Transverse colon (tissue), 4 donors: ENCODE measurements at regions not wholly inside any gene's neighbourhood (a gene's known extent, or its start where the extent isn't known, plus 50 kb on each side); places are given as distances from the start of the nearest gene placed in this dataset.
A peak's percentile ranks its signal among the peaks of the same experiment; 100 is the strongest.

Source experiments
- DNase-seq: peaks from one replicate; pipeline ENCODE4 v3.0.0-alpha.2; 2019
- H3K27ac ChIP-seq, 4 donors: fragments of 200-600 bp; sonication (generic); 2 replicates each; pipeline ENCODE4 v1.5.1; 2016 to 2018; ENCODE audit warnings: inconsistent platforms in 4 of 4
- H3K27me3 ChIP-seq: fragments of 200-600 bp; sonication (generic); 2 replicates; pipeline ENCODE4 v1.5.1; 2017; ENCODE audit warnings: inconsistent platforms
- H3K36me3 ChIP-seq, 4 donors: fragments of 200-600 bp; sonication (generic); 2 replicates each; pipeline ENCODE4 v1.5.1; 2017 to 2019; ENCODE audit warnings: inconsistent platforms in 4 of 4
- H3K4me1 ChIP-seq, 4 donors: fragments of 200-600 bp; sonication (generic); 2 replicates each; pipeline ENCODE4 v1.5.1; 2017 to 2020; ENCODE audit warnings: inconsistent platforms in 4 of 4
- H3K4me3 ChIP-seq, 4 donors: fragments of 200-600 bp; sonication (generic); 1 replicate in 1 of 4; 2 replicates in 3 of 4; pipeline versions ENCODE4 v1.5.1 to v1.6.1; 2017 to 2019; ENCODE audit warnings: inconsistent platforms in 4 of 4
- H3K9me3 ChIP-seq, 2 donors: fragments of 200-600 bp; sonication (generic); 2 replicates each; pipeline ENCODE4 v1.5.1; 2017 to 2019; ENCODE audit warnings: inconsistent platforms in 2 of 2
- CTCF ChIP-seq, 5 experiments: fragments of 200-600 bp in 3 of 5; fragments of 450-650 bp in 2 of 5; sonication (generic) in 3 of 5; IDR thresholded peaks; 1 replicate in 2 of 5; 2 replicates in 3 of 5; pipeline ENCODE4 v1.5.1; 2016 to 2017; ENCODE audit warnings: antibody characterized with exemption in 5 of 5, inconsistent platforms in 3 of 5, mild to moderate bottlenecking in 2 of 5, moderate library complexity in 1 of 5
- EP300 ChIP-seq: sonication (generic); formaldehyde crosslinking; IDR thresholded peaks from one replicate; pipeline ENCODE4 v1.6.1; 2017; ENCODE audit warnings: antibody characterized with exemption, low read depth
- POLR2A ChIP-seq: fragments of 450-650 bp; IDR thresholded peaks from one replicate; pipeline ENCODE4 v1.6.1; 2016; ENCODE audit warnings: antibody characterized with exemption, mild to moderate bottlenecking, moderate library complexity
- POLR2AphosphoS5 ChIP-seq, 3 donors: sonication (generic); formaldehyde crosslinking; IDR thresholded peaks; one replicate each; pipeline ENCODE4 v1.6.1; 2016; ENCODE audit warnings: antibody characterized with exemption in 3 of 3
- WGBS, 2 donors: methylation state at CpG; one replicate each; pipeline ENCODE4 v1.1.5; 2018; ENCODE audit warnings: low coverage in 1 of 2; 5-methylcytosine and 5-hydroxymethylcytosine counted together
- in situ Hi-C, 4 donors: fragments of 200-750 bp; cut with MboI; loops; one replicate each; pipeline versions ENCODE4 v1.15.0 to v1.15.1; 2017; ENCODE audit warnings: low sequenced_read_pairs in 3 of 4, low pct_ligation_motif_present in 1 of 4, low pct_unique_long_range_greater_than_20kb in 1 of 4
- intact Hi-C: fragments of 100-400 bp; cut with DNase I; formaldehyde crosslinking; loops from one replicate; pipeline ENCODE4 v1.15.1; 2023; ENCODE audit warnings: low total_unique reads

- DNase-seq: no peak
- H3K9me3 ChIP-seq: no peaks in the 10 kb centered on the region
- H3K36me3 ChIP-seq: no peaks in the 10 kb centered on the region
- H3K27me3 ChIP-seq: no peaks in the 10 kb centered on the region
- WGBS, 2 donors: 68 to 75% methylated on average over 8 of the region's 8 CpGs
- intact Hi-C loops: no loop called here
- H3K27ac ChIP-seq: no peak overlapping the region
- TF ChIP-seq POLR2AphosphoS5 (IDR thresholded peaks at IDR 0.05) (no peak), POLR2A (no peak), CTCF (IDR thresholded peaks at IDR 0.05) (no peak), EP300 (no peak)
- H3K4me3 ChIP-seq: no peak overlapping the region
- in situ Hi-C loops: no loop called here
- peaks cover 0 to 16% (median 1%) of the 10 kb centered on the region in 4 donors for H3K4me1 ChIP-seq
Measured at GRCh38 chr17:63365366-63366240, 80.5 kb downstream of the CYB561 start.

- Histone ChIP-seq H3K27me3 (no peaks in the 10 kb centered on the region), H3K27ac (no peak overlapping the region), H3K4me1 (peaks cover 0 to 16% (median 1%) of the 10 kb centered on the region in 4 donors), H3K36me3 (no peaks in the 10 kb centered on the region), H3K9me3 (no peaks in the 10 kb centered on the region), H3K4me3 (no peak overlapping the region)
- DNase-seq: no peak
- WGBS, 2 donors: 20 to 63% methylated on average over 1 of the region's 1 CpG
- intact Hi-C loops (no loop called here), in situ Hi-C loops (no loop called here)
- TF ChIP-seq POLR2A (no peak), POLR2AphosphoS5 (IDR thresholded peaks at IDR 0.05) (peak in 1 of 3 donors; percentile 17)
Measured at GRCh38 chr17:63366241-63366566, 79.9 kb downstream of the CYB561 start.

GRCh38 chr17:63369233-63369632 lies 76.9 kb downstream of the CYB561 start:
- 86 to 90% methylated on average over 3 to 4 of the region's 4 CpGs for WGBS, 2 donors
- Histone ChIP-seq H3K4me1 (peaks cover 0 to 15% (median 1%) of the 10 kb centered on the region in 4 donors), H3K27ac (no peak overlapping the region), H3K27me3 (no peaks in the 10 kb centered on the region), H3K36me3 (no peaks in the 10 kb centered on the region), H3K4me3 (no peak overlapping the region), H3K9me3 (no peaks in the 10 kb centered on the region)
- in situ Hi-C loops (no loop called here), intact Hi-C loops (no loop called here)
- TF ChIP-seq EP300: no peak
- no peak for TF ChIP-seq POLR2A
- no peak for TF ChIP-seq POLR2AphosphoS5 (IDR thresholded peaks at IDR 0.05)
- TF ChIP-seq CTCF (IDR thresholded peaks at IDR 0.05): no peak
- DNase-seq: no peak

- intact Hi-C loops (no loop called here), in situ Hi-C loops (no loop called here)
- TF ChIP-seq EP300: no peak
- Histone ChIP-seq H3K9me3 (no peaks in the 10 kb centered on the region), H3K27me3 (no peaks in the 10 kb centered on the region), H3K27ac (no peak overlapping the region), H3K36me3 (no peaks in the 10 kb centered on the region), H3K4me1 (peaks cover 0 to 3% (median under 1%) of the 10 kb centered on the region in 4 donors), H3K4me3 (no peak overlapping the region)
- 82 to 89% methylated on average over 4 to 8 of the region's 8 CpGs for WGBS, 2 donors
- no peak for DNase-seq
Measured at GRCh38 chr17:63370696-63371095, 75.4 kb downstream of the CYB561 start.

GRCh38 chr17:63376949-63377348 lies 69.2 kb downstream of the CYB561 start:
- WGBS, 2 donors: 86 to 87% methylated on average over 1 to 3 of the region's 3 CpGs

More at GRCh38 chr17:63376949-63377348, 69.2 kb downstream of the CYB561 start:
- Histone ChIP-seq H3K27me3 (no peaks in the 10 kb centered on the region), H3K4me1 (no peaks in the 10 kb centered on the region), H3K36me3 (no peaks in the 10 kb centered on the region), H3K27ac (no peak overlapping the region), H3K9me3 (no peaks in the 10 kb centered on the region), H3K4me3 (no peak overlapping the region)
- intact Hi-C loops (no loop called here), in situ Hi-C loops (loop anchor here in 2 of 4 donors (25.0 kb wide), 1 partner anchor 290 kb away; no protein-coding TSS in a partner anchor)
- TF ChIP-seq POLR2AphosphoS5 (IDR thresholded peaks at IDR 0.05): no peak
- TF ChIP-seq POLR2A: no peak
- TF ChIP-seq EP300: no peak
- TF ChIP-seq CTCF (IDR thresholded peaks at IDR 0.05): no peak
- no peak for DNase-seq
